Spleen (tissue), 11 donors: ENCODE measurements at regions not wholly inside any gene's neighbourhood (a gene's known extent, or its start where the extent isn't known, plus 50 kb on each side); places are given as distances from the start of the nearest gene placed in this dataset.

Source experiments
- DNase-seq: peaks from one replicate; pipeline ENCODE4 v3.0.0-alpha.2; 2020
- H3K27ac ChIP-seq, 8 donors: fragments of 200-600 bp; sonication (generic) in 7 of 8; 1 replicate in 4 of 8; 2 replicates in 4 of 8; pipeline versions ENCODE4 v1.5.0 to v1.8.0; 2016 to 2021; ENCODE audit warnings: inconsistent platforms in 4 of 8, mild to moderate bottlenecking in 4 of 8, moderate library complexity in 1 of 8
- H3K27me3 ChIP-seq, 7 donors: fragments of 200-600 bp; sonication (generic) in 6 of 7; replicated peaks in 1 of 7; 1 replicate in 4 of 7; 2 replicates in 3 of 7; pipeline versions ENCODE4 v1.5.0 to v1.8.0; 2016 to 2021; ENCODE audit warnings: inconsistent platforms in 3 of 7, mild to moderate bottlenecking in 1 of 7
- H3K36me3 ChIP-seq, 6 donors: fragments of 200-600 bp; sonication (generic) in 5 of 6; 1 replicate in 4 of 6; 2 replicates in 2 of 6; pipeline versions ENCODE4 v1.5.0 to v1.8.0; 2016 to 2021; ENCODE audit warnings: inconsistent platforms in 2 of 6
- H3K4me1 ChIP-seq, 6 donors: fragments of 200-600 bp; sonication (generic) in 5 of 6; 1 replicate in 3 of 6; 2 replicates in 3 of 6; pipeline versions ENCODE4 v1.5.0 to v1.8.0; 2016 to 2021; ENCODE audit warnings: inconsistent platforms in 3 of 6
- H3K4me3 ChIP-seq, 8 donors: fragments of 200-600 bp; sonication (generic) in 7 of 8; 1 replicate in 4 of 8; 2 replicates in 4 of 8; pipeline versions ENCODE4 v1.5.0 to v1.8.0; 2016 to 2021; ENCODE audit warnings: inconsistent platforms in 4 of 8, mild to moderate bottlenecking in 4 of 8, moderate library complexity in 2 of 8
- H3K9me3 ChIP-seq, 8 donors: fragments of 200-600 bp; sonication (generic) in 7 of 8; 1 replicate in 4 of 8; 2 replicates in 4 of 8; pipeline versions ENCODE4 v1.5.0 to v1.8.0; 2016 to 2021; ENCODE audit warnings: inconsistent platforms in 4 of 8
- CTCF ChIP-seq, 11 experiments: fragments of 200-600 bp in 7 of 11; fragments of 450-650 bp in 4 of 11; sonication (generic) in 4 of 11; IDR thresholded peaks in 8 of 11; conservative IDR thresholded peaks in 3 of 11; 1 replicate in 7 of 11; 2 replicates in 4 of 11; pipeline versions ENCODE4 v1.4.0 to v1.8.0; 2016 to 2021; ENCODE audit warnings: antibody characterized with exemption in 11 of 11, inconsistent platforms in 4 of 11, mild to moderate bottlenecking in 1 of 11
- POLR2A ChIP-seq, 3 donors: fragments of 450-650 bp; IDR thresholded peaks; one replicate each; pipeline ENCODE4 v1.5.1; 2017; ENCODE audit warnings: antibody characterized with exemption in 3 of 3, mild to moderate bottlenecking in 1 of 3
- POLR2AphosphoS5 ChIP-seq, 3 donors: sonication (generic); formaldehyde crosslinking; IDR thresholded peaks; one replicate each; pipeline ENCODE4 v1.5.1; 2017; ENCODE audit warnings: antibody characterized with exemption in 3 of 3
- WGBS, 5 donors: extraction: QIAGEN DNeasy Blood & Tissue Kit in 3 of 5; methylation state at CpG; one replicate each; pipeline versions ENCODE4 v1.1.5 to v1.1.7; 2013 to 2018; 5-methylcytosine and 5-hydroxymethylcytosine counted together
- intact Hi-C: fragments of 100-400 bp; cut with DNase I; formaldehyde crosslinking; loops from one replicate; pipeline ENCODE4 v1.15.0; 2023; ENCODE audit warnings: low total_unique reads
- donor health status: healthy with polysubstance abuse.
- donor health status: DM: no; HTN: no; CAD: no; lungs with moderate emphysema.
- donor health status: DM: no; HTN: no; CAD: no.
- donor health status: Bipolar disorder and iron deficiency.
- donor health status: healthy.
- donor health status: DM: no; HTN: no; CAD: no.
- donor health status: DM: yes; HTN: yes; CAD: no.

DNA sequence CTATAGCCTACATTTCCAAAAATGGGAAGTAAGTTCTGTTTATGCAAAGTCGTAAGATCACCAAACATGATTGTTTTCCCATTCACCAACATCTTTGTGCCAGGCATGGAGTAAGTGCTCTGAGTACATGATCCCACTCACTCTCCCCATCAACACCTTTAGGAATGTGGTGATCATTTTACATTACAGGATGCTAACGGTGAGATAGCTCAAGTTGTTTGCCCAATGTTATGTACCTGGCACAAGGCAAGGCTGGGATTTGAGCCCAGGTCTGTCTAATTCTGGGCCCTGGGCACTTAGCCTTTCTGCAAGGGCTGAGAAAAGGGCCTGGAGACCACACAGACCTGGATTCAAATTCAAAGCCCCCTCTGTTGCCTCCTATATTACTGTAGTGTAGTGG lies 581.7 kb upstream of the CFAP20DC start:
- no peaks in the 10 kb centered on the region for H3K27me3 ChIP-seq
- peaks cover 0 to 5% (median 0%) of the 10 kb centered on the region in 8 donors for H3K9me3 ChIP-seq
- no peak for TF ChIP-seq POLR2AphosphoS5 (IDR thresholded peaks at IDR 0.05)
- no peak for TF ChIP-seq CTCF (IDR thresholded peaks at IDR 0.05 in 8 of 11, conservative IDR thresholded peaks at IDR 0.05 in 3 of 11)
- TF ChIP-seq POLR2A (IDR thresholded peaks at IDR 0.05), result no peak
- H3K36me3 ChIP-seq, result no peaks in the 10 kb centered on the region
- DNase-seq, result no peak
- no peak overlapping the region for H3K4me3 ChIP-seq
- intact Hi-C loops, result no loop called here
- no peak overlapping the region for H3K27ac ChIP-seq
- H3K4me1 ChIP-seq, result no peaks in the 10 kb centered on the region
- WGBS, 5 donors, result 79 to 93% (median 85%) methylated on average over 2 of the region's 2 CpGs

- Histone ChIP-seq H3K9me3 (peaks cover 0 to 18% (median 4%) of the 10 kb centered on the region in 8 donors), H3K27me3 (no peaks in the 10 kb centered on the region), H3K27ac (peak overlapping the region in 1 of 8 donors; percentile 15), H3K4me1 (no peaks in the 10 kb centered on the region), H3K36me3 (no peaks in the 10 kb centered on the region), H3K4me3 (no peak overlapping the region)
- intact Hi-C loops, result no loop called here
- 65 to 79% (median 76%) methylated on average over 3 of the region's 3 CpGs for WGBS, 5 donors
- no peak for DNase-seq
- no peak for TF ChIP-seq POLR2A (IDR thresholded peaks at IDR 0.05)
- no peak for TF ChIP-seq POLR2AphosphoS5 (IDR thresholded peaks at IDR 0.05)
- no peak for TF ChIP-seq CTCF (IDR thresholded peaks at IDR 0.05 in 8 of 11, conservative IDR thresholded peaks at IDR 0.05 in 3 of 11)
Measured at GRCh38 chr3:59621037-59621436, 571.2 kb upstream of the CFAP20DC start.

GRCh38 chr3:59620325-59620724 lies 570.5 kb upstream of the CFAP20DC start:
- Histone ChIP-seq H3K27ac (no peak overlapping the region), H3K9me3 (peaks cover 0 to 18% (median 4%) of the 10 kb centered on the region in 8 donors), H3K27me3 (no peaks in the 10 kb centered on the region), H3K4me3 (no peak overlapping the region), H3K36me3 (no peaks in the 10 kb centered on the region), H3K4me1 (no peaks in the 10 kb centered on the region)
- 58 to 71% (median 66%) methylated on average over 4 of the region's 4 CpGs for WGBS, 5 donors
- TF ChIP-seq POLR2AphosphoS5 (IDR thresholded peaks at IDR 0.05) (no peak), CTCF (IDR thresholded peaks at IDR 0.05 in 8 of 11, conservative IDR thresholded peaks at IDR 0.05 in 3 of 11) (no peak), POLR2A (IDR thresholded peaks at IDR 0.05) (no peak)
- DNase-seq, result no peak
- intact Hi-C loops, result no loop called here

- intact Hi-C loops, result no loop called here
- WGBS, 5 donors, result 91 to 97% (median 95%) methylated on average over 2 of the region's 2 CpGs
- H3K4me3 ChIP-seq, result no peak overlapping the region
- no peak for DNase-seq
- no peak for TF ChIP-seq POLR2A (IDR thresholded peaks at IDR 0.05)
- no peak for TF ChIP-seq CTCF (IDR thresholded peaks at IDR 0.05 in 8 of 11, conservative IDR thresholded peaks at IDR 0.05 in 3 of 11)
- TF ChIP-seq POLR2AphosphoS5 (IDR thresholded peaks at IDR 0.05), result no peak
- H3K9me3 ChIP-seq, result peaks cover 0 to 4% (median 0%) of the 10 kb centered on the region in 8 donors
- no peak overlapping the region for H3K27ac ChIP-seq
- H3K27me3 ChIP-seq, result no peaks in the 10 kb centered on the region
- H3K36me3 ChIP-seq, result no peaks in the 10 kb centered on the region
- H3K4me1 ChIP-seq, result peaks cover 0 to 6% (median 2%) of the 10 kb centered on the region in 6 donors
Measured at GRCh38 chr3:59612444-59612715, 562.6 kb upstream of the CFAP20DC start.
